Loucy (cell line): ENCODE measurements at regions not wholly inside any gene's neighbourhood (a gene's known extent, or its start where the extent isn't known, plus 50 kb on each side); places are given as distances from the start of the nearest gene placed in this dataset.

Experiments
- H2AFZ ChIP-seq: fragments of 200-600 bp; sonication (generic); 2 replicates; pipeline ENCODE4 v1.6.0; 2016; ENCODE audit warnings: antibody characterized with exemption, mild to moderate bottlenecking, low read length, moderate library complexity
- H3F3A ChIP-seq: fragments of 200-600 bp; 2 replicates; pipeline ENCODE4 v1.6.0; 2016; ENCODE audit warnings: antibody characterized with exemption, low read depth, mild to moderate bottlenecking
- H3K27me3 ChIP-seq: fragments of 200-600 bp; sonication (generic); 2 replicates; pipeline ENCODE4 v1.6.1; 2014; ENCODE audit warnings: low read length, mild to moderate bottlenecking; ENCODE audit not compliant: insufficient read depth, poor library complexity, severe bottlenecking
- H3K36me3 ChIP-seq: fragments of 200-600 bp; sonication (generic); 2 replicates; pipeline ENCODE4 v1.6.1; 2016; ENCODE audit warnings: low read length; ENCODE audit not compliant: insufficient read depth
- H3K4me1 ChIP-seq: fragments of 200-600 bp; sonication (generic); 2 replicates; pipeline ENCODE4 v1.5.1; 2014; ENCODE audit warnings: low read length, mild to moderate bottlenecking; ENCODE audit not compliant: insufficient read depth, poor library complexity, severe bottlenecking
- H3K4me2 ChIP-seq: fragments of 200-600 bp; sonication (generic); 2 replicates; pipeline ENCODE4 v1.6.0; 2014; ENCODE audit warnings: antibody characterized with exemption, low read length, low read depth, mild to moderate bottlenecking; ENCODE audit not compliant: poor library complexity, severe bottlenecking
- H3K4me3 ChIP-seq: fragments of 200-600 bp; sonication (generic); 2 replicates; pipeline ENCODE4 v1.5.1; 2014; ENCODE audit warnings: low read length, mild to moderate bottlenecking, mixed read lengths; ENCODE audit not compliant: poor library complexity, severe bottlenecking
- H3K79me2 ChIP-seq: fragments of 200-600 bp; sonication (generic); 2 replicates; pipeline ENCODE4 v1.6.1; 2014; ENCODE audit warnings: low read length; ENCODE audit not compliant: insufficient read depth
- H3K9ac ChIP-seq: fragments of 200-600 bp; sonication (generic); 2 replicates; pipeline ENCODE4 v1.6.0; 2014; ENCODE audit warnings: mild to moderate bottlenecking, low read depth, low read length, moderate library complexity; ENCODE audit not compliant: poor library complexity, severe bottlenecking
- H3K9me2 ChIP-seq: fragments of 200-600 bp; sonication (generic); replicated peaks from 2 replicates; pipeline ENCODE4 v1.6.1; 2016; ENCODE audit warnings: low read depth, low read length, mixed read lengths
- H3K9me3 ChIP-seq: fragments of 200-600 bp; sonication (generic); 2 replicates; pipeline ENCODE4 v1.6.1; 2014; ENCODE audit warnings: mild to moderate bottlenecking, antibody characterized with exemption, low read length, low read depth; ENCODE audit not compliant: insufficient read depth
- H4K20me1 ChIP-seq: fragments of 200-600 bp; sonication (generic); 2 replicates; pipeline ENCODE4 v1.6.0; 2014; ENCODE audit warnings: antibody characterized with exemption, low read length, mild to moderate bottlenecking; ENCODE audit not compliant: insufficient read depth, poor library complexity, severe bottlenecking
- EZH2phosphoT487 ChIP-seq: fragments of 200-600 bp; IDR thresholded peaks from 2 replicates; pipeline ENCODE4 v1.6.1; 2018; ENCODE audit warnings: antibody characterized with exemption, mild to moderate bottlenecking, moderate library complexity, borderline replicate concordance
- TF ChIP-seq, protein P1 (sequence below): fragments of 200-600 bp; sonication (generic); conservative IDR thresholded peaks from 2 replicates; pipeline ENCODE4 v1.5.1; 2014; ENCODE audit warnings: mild to moderate bottlenecking, antibody characterized with exemption, low read length

DNA sequence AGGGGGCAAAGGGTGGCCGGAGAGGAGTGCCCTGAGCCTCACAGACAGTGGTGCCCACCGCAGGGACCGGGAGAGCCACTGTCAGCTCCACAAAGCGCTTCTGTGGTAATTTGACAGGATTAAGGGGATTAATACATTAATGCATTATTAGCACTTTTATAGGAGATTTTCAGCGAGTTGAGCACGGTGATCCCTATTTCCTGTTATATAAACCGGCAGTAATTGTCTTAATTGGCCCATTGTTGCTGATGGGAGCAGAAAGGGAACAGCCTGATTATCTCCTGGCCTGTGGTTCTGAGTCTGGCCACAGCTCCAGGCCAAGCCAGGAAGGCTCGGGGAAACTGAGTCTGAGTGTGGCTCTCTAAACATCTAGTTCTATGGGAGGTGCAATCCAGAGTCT lies 423.6 kb downstream of the CDK5RAP2 start:
- no peaks in the 10 kb centered on the region for H3F3A ChIP-seq
- H4K20me1 ChIP-seq: no peaks in the 10 kb centered on the region
- H3K4me3 ChIP-seq: no peak overlapping the region
- H3K9me3 ChIP-seq: no peaks in the 10 kb centered on the region
- H3K4me1 ChIP-seq: no peaks in the 10 kb centered on the region
- no peaks in the 10 kb centered on the region for H3K9me2 ChIP-seq
- no peak overlapping the region for H2AFZ ChIP-seq
- no peak overlapping the region for H3K4me2 ChIP-seq
- H3K79me2 ChIP-seq: no peaks in the 10 kb centered on the region
- TF ChIP-seq EZH2phosphoT487: no peak
- TF ChIP-seq, protein P1, sequence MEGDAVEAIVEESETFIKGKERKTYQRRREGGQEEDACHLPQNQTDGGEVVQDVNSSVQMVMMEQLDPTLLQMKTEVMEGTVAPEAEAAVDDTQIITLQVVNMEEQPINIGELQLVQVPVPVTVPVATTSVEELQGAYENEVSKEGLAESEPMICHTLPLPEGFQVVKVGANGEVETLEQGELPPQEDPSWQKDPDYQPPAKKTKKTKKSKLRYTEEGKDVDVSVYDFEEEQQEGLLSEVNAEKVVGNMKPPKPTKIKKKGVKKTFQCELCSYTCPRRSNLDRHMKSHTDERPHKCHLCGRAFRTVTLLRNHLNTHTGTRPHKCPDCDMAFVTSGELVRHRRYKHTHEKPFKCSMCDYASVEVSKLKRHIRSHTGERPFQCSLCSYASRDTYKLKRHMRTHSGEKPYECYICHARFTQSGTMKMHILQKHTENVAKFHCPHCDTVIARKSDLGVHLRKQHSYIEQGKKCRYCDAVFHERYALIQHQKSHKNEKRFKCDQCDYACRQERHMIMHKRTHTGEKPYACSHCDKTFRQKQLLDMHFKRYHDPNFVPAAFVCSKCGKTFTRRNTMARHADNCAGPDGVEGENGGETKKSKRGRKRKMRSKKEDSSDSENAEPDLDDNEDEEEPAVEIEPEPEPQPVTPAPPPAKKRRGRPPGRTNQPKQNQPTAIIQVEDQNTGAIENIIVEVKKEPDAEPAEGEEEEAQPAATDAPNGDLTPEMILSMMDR: no peak
- H3K9ac ChIP-seq: no peak overlapping the region
- no peaks in the 10 kb centered on the region for H3K27me3 ChIP-seq
- H3K36me3 ChIP-seq: no peaks in the 10 kb centered on the region

DNA sequence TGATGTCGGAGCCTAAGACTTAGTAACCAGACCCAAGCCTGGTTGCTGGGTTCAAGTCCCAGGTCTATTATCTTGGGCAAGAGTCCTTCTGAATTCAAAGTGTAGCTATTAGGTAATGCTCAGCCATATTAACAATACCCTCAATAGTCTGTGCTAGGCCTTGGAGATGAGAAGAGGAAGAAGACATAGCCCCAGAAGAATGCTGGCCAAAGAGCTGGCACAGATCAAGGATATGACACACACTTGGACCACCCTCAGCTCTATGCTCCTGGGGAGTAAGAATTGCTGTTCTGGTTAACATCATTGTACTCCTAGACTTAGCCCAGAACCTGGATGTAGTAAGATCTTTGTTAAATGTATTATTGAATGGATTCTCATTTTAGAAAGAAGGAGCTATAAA lies 426.7 kb downstream of the CDK5RAP2 start:
- Histone ChIP-seq H3K9me3 (no peaks in the 10 kb centered on the region), H3F3A (no peaks in the 10 kb centered on the region), H4K20me1 (no peaks in the 10 kb centered on the region), H3K9me2 (no peaks in the 10 kb centered on the region), H3K79me2 (no peaks in the 10 kb centered on the region), H3K4me1 (no peaks in the 10 kb centered on the region), H3K27me3 (no peaks in the 10 kb centered on the region), H3K9ac (no peak overlapping the region), H2AFZ (no peak overlapping the region), H3K4me3 (no peak overlapping the region), H3K36me3 (no peaks in the 10 kb centered on the region), H3K4me2 (no peak overlapping the region)
- TF ChIP-seq, protein P1: no peak
- TF ChIP-seq EZH2phosphoT487: no peak

DNA sequence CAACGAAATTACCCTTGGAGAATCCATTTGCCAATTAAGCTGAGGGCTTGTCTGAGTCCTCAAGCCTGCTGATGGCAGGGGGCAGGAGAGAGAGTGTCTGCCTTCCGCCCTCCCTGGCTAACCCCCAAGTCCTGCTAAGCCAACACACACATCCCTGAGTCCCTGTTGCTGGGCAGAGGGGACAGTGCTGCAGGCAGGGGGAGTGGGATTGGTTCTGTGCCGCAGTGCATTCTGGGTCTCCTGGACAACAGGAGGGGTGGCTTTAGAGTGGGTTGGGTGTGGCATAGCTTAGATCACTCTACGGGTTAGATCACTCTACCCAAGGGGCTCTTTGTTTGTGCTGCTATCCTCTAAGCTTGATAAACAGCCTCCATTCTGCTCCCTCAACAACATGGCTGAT lies 427.7 kb downstream of the CDK5RAP2 start:
- no peaks in the 10 kb centered on the region for H3K4me1 ChIP-seq
- TF ChIP-seq, protein P1: no peak
- TF ChIP-seq EZH2phosphoT487: no peak
- H3K36me3 ChIP-seq: no peaks in the 10 kb centered on the region
- no peaks in the 10 kb centered on the region for H3K9me3 ChIP-seq
- H3K9ac ChIP-seq: no peak overlapping the region
- no peaks in the 10 kb centered on the region for H3F3A ChIP-seq
- H3K27me3 ChIP-seq: no peaks in the 10 kb centered on the region
- no peaks in the 10 kb centered on the region for H4K20me1 ChIP-seq
- no peak overlapping the region for H3K4me2 ChIP-seq
- no peak overlapping the region for H2AFZ ChIP-seq
- no peaks in the 10 kb centered on the region for H3K79me2 ChIP-seq
- no peaks in the 10 kb centered on the region for H3K9me2 ChIP-seq
- no peak overlapping the region for H3K4me3 ChIP-seq
